ENCODE measurements at regions not wholly inside any gene's neighbourhood (a gene's known extent, or its start where the extent isn't known, plus 50 kb on each side); places are given as distances from the start of the nearest gene placed in this dataset.

- no peaks in the 10 kb centered on the region for H3K9me3 ChIP-seq (ENCODE audit: control insufficient read depth in 4 of 4, low read length in 3 of 4)
- no peak overlapping the region for H3K4me3 ChIP-seq (ENCODE audit: low read depth in 1 of 3, low read length in 3 of 3)
- 55% methylated on average over 2 of the region's 2 CpGs for WGBS
- DNase-seq (ENCODE audit: low spot score), result no peak
- no peaks in the 10 kb centered on the region for H3K4me1 ChIP-seq (ENCODE audit: control insufficient read depth in 4 of 4, insufficient read depth in 4 of 4, low read length in 3 of 4)
- H3K27me3 ChIP-seq (ENCODE audit: control insufficient read depth in 4 of 4, insufficient read depth in 4 of 4, low read length in 3 of 4), result no peaks in the 10 kb centered on the region
- H3K9ac ChIP-seq (ENCODE audit: low read depth in 1 of 2, low read length in 2 of 2), result no peak overlapping the region
- no peak overlapping the region for H3K27ac ChIP-seq (ENCODE audit: low read depth in 1 of 2, low read length in 2 of 2)
- no peaks in the 10 kb centered on the region for H3K36me3 ChIP-seq (ENCODE audit: control insufficient read depth in 4 of 4, insufficient read depth in 3 of 4, low read depth in 1 of 4, low read length in 3 of 4)
- TF ChIP-seq HNF4G (IDR thresholded peaks at IDR 0.05) (no peak), GABPA (IDR thresholded peaks at IDR 0.05 in 1 of 2, conservative IDR thresholded peaks at IDR 0.05 in 1 of 2) (no peak), MAX (IDR thresholded peaks at IDR 0.05) (no peak), NR2F2 (IDR thresholded peaks at IDR 0.05) (no peak), ATF3 (IDR thresholded peaks at IDR 0.05) (no peak), REST (IDR thresholded peaks at IDR 0.05) (no peak), FOXA1 (IDR thresholded peaks at IDR 0.05) (no peak), CTCF (IDR thresholded peaks at IDR 0.05; ENCODE audit: low read depth, low read length, missing input control) (no peak), YY1 (IDR thresholded peaks at IDR 0.05) (no peak), FOXA2 (IDR thresholded peaks at IDR 0.05) (no peak), EGR1 (IDR thresholded peaks at IDR 0.05; ENCODE audit: low read depth in 2 of 2) (no peak), JUND (IDR thresholded peaks at IDR 0.05) (no peak), HNF4A (conservative IDR thresholded peaks at IDR 0.05) (no peak), TAF1 (conservative IDR thresholded peaks at IDR 0.05) (no peak), RXRA (IDR thresholded peaks at IDR 0.05) (no peak), ZBTB33 (IDR thresholded peaks at IDR 0.05) (no peak), SP1 (IDR thresholded peaks at IDR 0.05) (no peak), RAD21 (IDR thresholded peaks at IDR 0.05) (no peak)
These were observed 210.6 kb downstream of the DEPDC1B start for GRCh38 chr5:60489377-60489776.

All from liver (tissue), 8 donors.